GM23338 (cell line): ENCODE measurements at regions not wholly inside any gene's neighbourhood (a gene's known extent, or its start where the extent isn't known, plus 50 kb on each side); places are given as distances from the start of the nearest gene placed in this dataset.

Experiments
- ATAC-seq: fragments of 200-7000 bp; cut with Tn5 transposase; 3 replicates; pipeline ENCODE4 v1.9.1; 2020
- DNase-seq: peaks from one replicate; pipeline ENCODE4 v3.0.0-alpha.2; 2015; ENCODE audit warnings: low spot score
- H2AFZ ChIP-seq: fragments of 200-600 bp; sonication (generic); 2 replicates; pipeline ENCODE4 v1.8.0; 2016; ENCODE audit warnings: antibody characterized with exemption, mild to moderate bottlenecking, moderate library complexity
- H3F3A ChIP-seq: fragments of 200-600 bp; sonication (generic); replicated peaks from 2 replicates; pipeline ENCODE4 v1.8.0; 2017; ENCODE audit warnings: antibody characterized with exemption, mixed run types, low read depth
- H3K27ac ChIP-seq: fragments of 200-600 bp; sonication (generic); 2 replicates; pipeline ENCODE4 v1.6.1; 2016; ENCODE audit warnings: low read depth
- H3K27me3 ChIP-seq: fragments of 200-600 bp; sonication (generic); 2 replicates; pipeline ENCODE4 v1.8.0; 2016; ENCODE audit warnings: mild to moderate bottlenecking, mixed run types, moderate library complexity; ENCODE audit not compliant: insufficient read depth
- H3K36me3 ChIP-seq: fragments of 200-600 bp; sonication (generic); 2 replicates; pipeline ENCODE4 v1.8.0; 2016; ENCODE audit warnings: mild to moderate bottlenecking; ENCODE audit not compliant: insufficient read depth
- H3K4me1 ChIP-seq: fragments of 200-600 bp; sonication (generic); 2 replicates; pipeline ENCODE4 v1.8.0; 2016; ENCODE audit warnings: mild to moderate bottlenecking, moderate library complexity; ENCODE audit not compliant: insufficient read depth
- H3K4me2 ChIP-seq: fragments of 200-600 bp; sonication (generic); 2 replicates; pipeline ENCODE4 v1.7.1; 2017; ENCODE audit warnings: mixed run types
- H3K4me3 ChIP-seq: fragments of 200-600 bp; sonication (generic); 2 replicates; pipeline ENCODE4 v1.6.1; 2016; ENCODE audit warnings: mixed run types
- H3K79me2 ChIP-seq: fragments of 200-600 bp; sonication (generic); replicated peaks from 2 replicates; pipeline ENCODE4 v1.8.0; 2017; ENCODE audit warnings: mild to moderate bottlenecking; ENCODE audit not compliant: insufficient read depth
- H3K9me2 ChIP-seq: fragments of 200-600 bp; sonication (generic); 2 replicates; pipeline ENCODE4 v1.8.0; 2017; ENCODE audit not compliant: insufficient read depth
- H4K20me1 ChIP-seq: fragments of 200-600 bp; sonication (generic); replicated peaks from 2 replicates; pipeline ENCODE4 v1.8.0; 2017; ENCODE audit warnings: mild to moderate bottlenecking; ENCODE audit not compliant: insufficient read depth
- H3K27ac Mint-ChIP-seq: 2 replicates; pipeline ENCODE4 v1.8.0; 2020; ENCODE audit warnings: inconsistent platforms, mild to moderate bottlenecking, moderate library complexity, mixed read lengths
- H3K27me3 Mint-ChIP-seq: 3 replicates; pipeline ENCODE4 v1.8.0; 2022; ENCODE audit warnings: low read depth, mild to moderate bottlenecking, moderate library complexity, mixed read lengths, inconsistent platforms; ENCODE audit not compliant: insufficient read depth, poor library complexity
- H3K36me3 Mint-ChIP-seq: 3 replicates; pipeline ENCODE4 v1.8.0; 2021; ENCODE audit warnings: low read depth, mild to moderate bottlenecking, inconsistent platforms, moderate library complexity, mixed read lengths
- H3K4me1 Mint-ChIP-seq: 3 replicates; pipeline ENCODE4 v1.8.0; 2020; ENCODE audit warnings: mild to moderate bottlenecking, inconsistent platforms, mixed read lengths
- H3K4me3 Mint-ChIP-seq: 3 replicates; pipeline ENCODE4 v1.8.0; 2021; ENCODE audit warnings: moderate library complexity, mild to moderate bottlenecking, inconsistent platforms, mixed read lengths
- H3K9me3 Mint-ChIP-seq: 3 replicates; pipeline ENCODE4 v1.8.0; 2020; ENCODE audit warnings: moderate library complexity, mild to moderate bottlenecking, inconsistent platforms, mixed read lengths
- CREB1 ChIP-seq: fragments of 250-450 bp; sonication (Bioruptor Pico); IDR thresholded peaks from 2 replicates; pipeline ENCODE4 v1.5.0; 2020; ENCODE audit warnings: low read depth, mild to moderate bottlenecking, moderate library complexity
- CTCF ChIP-seq, 2 experiments: fragments of 200-600 bp in 1 of 2; sonication (generic) in 1 of 2; conservative IDR thresholded peaks; 2 replicates each; pipeline versions ENCODE4 v1.5.1 to v1.6.1; 2016 to 2017; ENCODE audit warnings: antibody characterized with exemption in 2 of 2, low read depth in 2 of 2, mild to moderate bottlenecking in 2 of 2, moderate library complexity in 1 of 2
- EZH2phosphoT487 ChIP-seq: fragments of 200-600 bp; sonication (generic); IDR thresholded peaks from one replicate; pipeline ENCODE4 v1.8.1; 2018; ENCODE audit warnings: antibody characterized with exemption; ENCODE audit not compliant: unreplicated experiment
- JUNB ChIP-seq: IDR thresholded peaks from one replicate; pipeline ENCODE4 v1.6.1; 2016; ENCODE audit warnings: antibody characterized with exemption; ENCODE audit not compliant: unreplicated experiment
- NANOG ChIP-seq: IDR thresholded peaks from 2 replicates; pipeline ENCODE4 v1.6.1; 2016; ENCODE audit warnings: antibody characterized with exemption, borderline replicate concordance
- POLR2AphosphoS5 ChIP-seq: IDR thresholded peaks from 2 replicates; pipeline ENCODE4 v1.6.1; 2016; ENCODE audit warnings: antibody characterized with exemption, low read depth
- STAT1 ChIP-seq: IDR thresholded peaks from one replicate; pipeline ENCODE4 v1.6.1; 2016; ENCODE audit warnings: antibody characterized with exemption; ENCODE audit not compliant: unreplicated experiment
- ZNF114 ChIP-seq: fragments of 250-450 bp; sonication (Bioruptor Pico); IDR thresholded peaks from 2 replicates; pipeline ENCODE4 v1.5.0; 2020; ENCODE audit warnings: mild to moderate bottlenecking, moderate library complexity
- ZNF331 ChIP-seq: fragments of 250-450 bp; sonication (Bioruptor Pico); IDR thresholded peaks from 2 replicates; pipeline ENCODE4 v1.5.0; 2020; ENCODE audit warnings: low read depth, mild to moderate bottlenecking, moderate library complexity
- ZNF462 ChIP-seq: fragments of 250-450 bp; sonication (Bioruptor Pico); IDR thresholded peaks from 2 replicates; pipeline ENCODE4 v1.5.0; 2020; ENCODE audit warnings: mild to moderate bottlenecking, moderate library complexity

- Mint-ChIP-seq H3K27ac (no peak overlapping the region), H3K4me3 (no peak overlapping the region), H3K9me3 (no peaks in the 10 kb centered on the region), H3K4me1 (peaks cover 28% of the 10 kb centered on the region), H3K36me3 (no peaks in the 10 kb centered on the region), H3K27me3 (peaks cover 2% of the 10 kb centered on the region)
- H3K4me3 ChIP-seq = no peak overlapping the region
- no peak overlapping the region for H3K4me2 ChIP-seq
- H3K79me2 ChIP-seq = no peaks in the 10 kb centered on the region
- ATAC-seq (no peak), DNase-seq (no peak)
- H3F3A ChIP-seq = no peaks in the 10 kb centered on the region
- no peaks in the 10 kb centered on the region for H3K36me3 ChIP-seq
- TF ChIP-seq STAT1 = no peak
- no peak for TF ChIP-seq ZNF462 (CRISPR knock-in tag)
- TF ChIP-seq EZH2phosphoT487 = no peak
- TF ChIP-seq ZNF114 (CRISPR knock-in tag) = no peak
- no peak for TF ChIP-seq CREB1 (CRISPR knock-in tag)
- TF ChIP-seq POLR2AphosphoS5 = no peak
- no peaks in the 10 kb centered on the region for H3K9me2 ChIP-seq
- no peak overlapping the region for H3K27ac ChIP-seq
- H2AFZ ChIP-seq = no peak overlapping the region
- H4K20me1 ChIP-seq = no peaks in the 10 kb centered on the region
- H3K27me3 ChIP-seq = no peaks in the 10 kb centered on the region
- H3K4me1 ChIP-seq = peaks cover 14% of the 10 kb centered on the region
Observed at GRCh38 chr2:65611488-65611887, 179.1 kb upstream of the SPRED2 start.

- Histone ChIP-seq H3K36me3 (no peaks in the 10 kb centered on the region), H3K79me2 (no peaks in the 10 kb centered on the region), H3K9me2 (0 out of 2 replicates have a peak, but pooled peaks cover 4% of the 10 kb centered on the region), H3K4me3 (no peak overlapping the region), H2AFZ (peak overlapping the region; percentile 56; the same call in 1 of the 2 replicates), H3K27me3 (no peaks in the 10 kb centered on the region), H3K27ac (no peak overlapping the region), H3F3A (no peaks in the 10 kb centered on the region), H3K4me1 (peaks cover 14% of the 10 kb centered on the region), H3K4me2 (no peak overlapping the region), H4K20me1 (no peaks in the 10 kb centered on the region)
- Mint-ChIP-seq H3K4me3 (no peak overlapping the region), H3K27me3 (peaks cover 2% of the 10 kb centered on the region), H3K27ac (no peak overlapping the region), H3K9me3 (no peaks in the 10 kb centered on the region), H3K36me3 (no peaks in the 10 kb centered on the region), H3K4me1 (peaks cover 28% of the 10 kb centered on the region)
- no peak for DNase-seq
- TF ChIP-seq ZNF331 (CRISPR knock-in tag) (no peak), NANOG (no peak), CTCF (conservative IDR thresholded peaks at IDR 0.05; ENCODE audit: low read depth in 2 of 2) (no peak), CREB1 (CRISPR knock-in tag) (no peak), JUNB (no peak)
- no peak for ATAC-seq
Observed at GRCh38 chr2:65608916-65609315, 176.5 kb upstream of the SPRED2 start.
